IPS-15b (cell line): ENCODE measurements at regions not wholly inside any gene's neighbourhood (a gene's known extent, or its start where the extent isn't known, plus 50 kb on each side); places are given as distances from the start of the nearest gene placed in this dataset.

Source experiments
- H3K27me3 ChIP-seq: one replicate; pipeline ENCODE4 v1.6.1; 2013; ENCODE audit warnings: low read length; ENCODE audit not compliant: control insufficient read depth, insufficient read depth
- H3K36me3 ChIP-seq: one replicate; pipeline ENCODE4 v1.6.1; 2013; ENCODE audit warnings: low read length; ENCODE audit not compliant: control insufficient read depth, insufficient read depth
- H3K4me1 ChIP-seq: one replicate; pipeline ENCODE4 v1.6.1; 2013; ENCODE audit warnings: mild to moderate bottlenecking, low read length; ENCODE audit not compliant: control insufficient read depth, insufficient read depth
- H3K4me3 ChIP-seq: one replicate; pipeline ENCODE4 v1.5.1; 2013; ENCODE audit warnings: low read depth, low read length
- H3K9ac ChIP-seq: one replicate; pipeline ENCODE4 v1.6.1; 2013; ENCODE audit warnings: low read depth, mild to moderate bottlenecking, low read length
- H3K9me3 ChIP-seq: one replicate; pipeline ENCODE4 v1.6.1; 2013; ENCODE audit warnings: mild to moderate bottlenecking, low read length; ENCODE audit not compliant: control insufficient read depth, insufficient read depth

- Histone ChIP-seq H3K4me1 (no peaks in the 10 kb centered on the region), H3K4me3 (no peak overlapping the region), H3K36me3 (no peaks in the 10 kb centered on the region), H3K27me3 (no peaks in the 10 kb centered on the region), H3K9me3 (peaks cover 7% of the 10 kb centered on the region), H3K9ac (no peak overlapping the region)
Observed at GRCh38 chr5:91691592-91691991, 308.5 kb upstream of the ARRDC3 start.

GRCh38 chr5:91690921-91691320, 307.8 kb upstream of the ARRDC3 start:
- Histone ChIP-seq H3K4me3 (no peak overlapping the region), H3K9me3 (peaks cover 7% of the 10 kb centered on the region), H3K4me1 (no peaks in the 10 kb centered on the region), H3K9ac (no peak overlapping the region), H3K27me3 (no peaks in the 10 kb centered on the region), H3K36me3 (no peaks in the 10 kb centered on the region)

DNA sequence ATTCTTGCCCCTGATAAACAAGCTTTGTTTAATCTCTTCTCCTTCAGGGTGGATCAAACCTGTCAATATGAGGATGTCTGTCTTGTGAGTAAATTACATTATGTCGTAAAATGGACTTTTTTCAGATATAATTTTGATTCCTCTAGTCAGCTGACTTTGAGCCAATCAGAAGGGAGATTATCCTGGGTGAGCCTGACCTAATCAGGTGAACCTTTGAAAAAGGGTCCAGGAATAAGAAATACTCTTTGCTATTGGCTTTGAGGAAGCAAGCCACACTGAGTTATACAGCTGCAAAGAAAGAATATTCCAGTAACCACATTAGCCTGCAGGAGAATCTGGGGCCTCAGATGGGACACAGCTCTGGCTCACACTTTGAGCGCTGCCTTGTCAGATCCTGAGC, 304.3 kb upstream of the ARRDC3 start:
- Histone ChIP-seq H3K9ac (no peak overlapping the region), H3K4me1 (no peaks in the 10 kb centered on the region), H3K36me3 (no peaks in the 10 kb centered on the region), H3K9me3 (peaks cover 4% of the 10 kb centered on the region), H3K27me3 (no peaks in the 10 kb centered on the region), H3K4me3 (no peak overlapping the region)

DNA sequence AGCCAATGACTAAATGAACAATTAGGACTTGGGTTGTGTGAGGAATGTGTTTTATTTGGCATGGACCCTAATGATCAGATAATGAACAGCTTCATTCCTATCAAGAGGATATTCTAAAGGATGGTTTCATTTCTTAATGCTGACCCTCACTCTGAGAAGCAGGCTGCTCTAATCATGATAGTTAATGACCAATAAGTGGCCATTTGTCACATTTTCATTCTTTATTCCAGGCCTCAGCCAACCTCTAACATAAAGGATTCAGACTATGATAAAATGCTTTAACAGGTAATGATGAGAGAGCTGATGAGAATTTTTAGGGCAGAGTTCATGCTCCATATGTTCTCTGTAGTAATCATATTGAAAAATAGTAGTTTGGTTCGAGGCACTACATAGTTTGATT, 301.5 kb upstream of the ARRDC3 start:
- H3K27me3 ChIP-seq = no peaks in the 10 kb centered on the region
- no peak overlapping the region for H3K4me3 ChIP-seq
- no peaks in the 10 kb centered on the region for H3K4me1 ChIP-seq
- H3K36me3 ChIP-seq = no peaks in the 10 kb centered on the region
- H3K9ac ChIP-seq = no peak overlapping the region
- H3K9me3 ChIP-seq = no peaks in the 10 kb centered on the region

GRCh38 chr5:91670563-91670962, 287.4 kb upstream of the ARRDC3 start:
- no peaks in the 10 kb centered on the region for H3K9me3 ChIP-seq
- H3K9ac ChIP-seq = no peak overlapping the region
- H3K36me3 ChIP-seq = no peaks in the 10 kb centered on the region
- no peak overlapping the region for H3K4me3 ChIP-seq
- H3K27me3 ChIP-seq = no peaks in the 10 kb centered on the region
- H3K4me1 ChIP-seq = peaks cover 5% of the 10 kb centered on the region

DNA sequence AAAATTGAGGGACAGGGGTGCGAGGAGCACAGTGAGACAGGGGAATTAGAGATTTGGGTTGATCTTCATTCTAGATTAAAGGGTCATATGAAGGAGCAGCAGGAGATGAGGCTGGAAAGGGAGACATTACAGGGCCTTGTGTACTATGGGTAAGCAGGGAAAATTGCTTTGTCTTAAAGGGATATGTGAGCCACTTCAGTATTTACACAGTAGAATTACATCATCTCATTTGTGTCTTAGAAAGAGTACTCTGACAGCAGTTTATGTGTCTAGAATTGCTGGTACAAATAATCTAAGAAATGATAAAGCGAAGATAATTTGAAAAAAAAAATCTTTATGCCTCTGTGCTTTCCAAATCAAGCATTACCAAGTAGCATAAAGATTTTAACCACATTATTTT, 287.0 kb upstream of the ARRDC3 start:
- H3K4me3 ChIP-seq = no peak overlapping the region

DNA sequence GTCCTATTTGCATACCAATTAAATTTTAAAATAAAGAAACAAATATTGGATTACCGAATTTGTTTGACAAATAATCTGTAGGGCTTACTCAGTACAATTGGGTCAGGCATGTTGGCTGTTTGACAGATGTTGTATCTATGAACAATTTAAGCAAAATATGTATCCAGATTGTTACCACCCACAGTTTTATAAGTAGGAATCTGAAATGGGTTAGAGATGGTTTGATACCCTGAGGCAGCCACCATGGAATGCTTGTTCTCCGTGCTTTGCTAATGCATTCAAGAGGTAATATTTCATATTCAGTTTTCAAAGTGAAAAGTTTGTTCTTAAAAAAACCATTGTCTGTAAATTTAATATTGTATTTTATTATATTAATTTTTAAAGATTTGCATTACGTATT, 285.1 kb upstream of the ARRDC3 start:
- Histone ChIP-seq H3K9ac (no peak overlapping the region), H3K27me3 (no peaks in the 10 kb centered on the region), H3K4me1 (peaks cover 5% of the 10 kb centered on the region), H3K36me3 (no peaks in the 10 kb centered on the region), H3K4me3 (no peak overlapping the region), H3K9me3 (no peaks in the 10 kb centered on the region)

More for the DNA sequence above, 287.0 kb upstream of the ARRDC3 start:
- H3K27me3 ChIP-seq = no peaks in the 10 kb centered on the region
- no peaks in the 10 kb centered on the region for H3K9me3 ChIP-seq
- peaks cover 5% of the 10 kb centered on the region for H3K4me1 ChIP-seq
- no peak overlapping the region for H3K9ac ChIP-seq
- H3K36me3 ChIP-seq = no peaks in the 10 kb centered on the region

DNA sequence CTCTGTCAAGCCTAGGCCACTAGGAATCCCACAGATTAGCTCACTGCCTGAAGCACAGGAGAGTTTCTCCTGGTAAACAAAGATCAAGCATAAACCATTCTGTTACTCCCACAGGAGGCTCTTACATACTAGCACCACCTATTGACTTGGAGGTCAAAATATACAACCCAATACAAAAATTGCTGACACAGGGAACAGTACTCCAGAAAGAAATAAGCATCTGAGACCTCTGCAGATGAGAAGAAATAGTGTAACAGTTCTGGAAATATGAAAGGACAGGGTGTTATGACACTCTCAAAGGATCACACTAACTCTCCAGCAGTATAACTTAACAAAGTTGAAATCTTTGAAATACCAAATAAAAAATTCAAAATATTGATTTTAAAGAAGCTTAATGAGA, 269.6 kb upstream of the ARRDC3 start:
- Histone ChIP-seq H3K4me1 (no peaks in the 10 kb centered on the region), H3K4me3 (no peak overlapping the region), H3K27me3 (no peaks in the 10 kb centered on the region), H3K9me3 (no peaks in the 10 kb centered on the region), H3K9ac (no peak overlapping the region), H3K36me3 (no peaks in the 10 kb centered on the region)

DNA sequence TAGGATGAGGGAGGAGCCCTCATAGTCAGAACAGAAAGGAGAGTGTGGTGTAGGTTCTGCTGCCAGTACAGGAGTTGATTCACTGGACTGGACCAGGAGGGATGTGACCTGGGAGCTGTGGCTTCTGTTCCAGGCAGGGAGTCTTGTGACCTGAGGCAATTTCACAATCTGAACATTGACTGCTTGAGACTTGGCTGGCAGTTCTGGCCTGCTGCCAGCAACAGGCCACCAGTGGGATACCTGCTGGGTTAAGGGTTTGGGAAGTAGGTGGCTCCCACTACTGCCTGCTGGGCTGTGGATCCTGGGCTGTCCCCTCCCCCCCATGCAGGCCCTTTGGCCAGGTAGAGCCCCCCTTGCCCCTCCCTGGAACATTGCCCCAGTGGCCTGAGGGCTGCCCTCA, 268.6 kb upstream of the ARRDC3 start:
- Histone ChIP-seq H3K4me3 (no peak overlapping the region), H3K36me3 (no peaks in the 10 kb centered on the region), H3K27me3 (no peaks in the 10 kb centered on the region), H3K9me3 (no peaks in the 10 kb centered on the region), H3K4me1 (no peaks in the 10 kb centered on the region), H3K9ac (no peak overlapping the region)

- Histone ChIP-seq H3K36me3 (no peaks in the 10 kb centered on the region), H3K9ac (no peak overlapping the region), H3K27me3 (no peaks in the 10 kb centered on the region), H3K4me1 (peaks cover 4% of the 10 kb centered on the region), H3K4me3 (no peak overlapping the region), H3K9me3 (no peaks in the 10 kb centered on the region)
Observed at GRCh38 chr5:91645347-91645746, 262.2 kb upstream of the ARRDC3 start.

GRCh38 chr5:91643797-91644196, 260.7 kb upstream of the ARRDC3 start:
- Histone ChIP-seq H3K36me3 (no peaks in the 10 kb centered on the region), H3K27me3 (no peaks in the 10 kb centered on the region), H3K9ac (no peak overlapping the region), H3K4me1 (peaks cover 6% of the 10 kb centered on the region), H3K4me3 (no peak overlapping the region), H3K9me3 (no peaks in the 10 kb centered on the region)

- Histone ChIP-seq H3K9me3 (no peaks in the 10 kb centered on the region), H3K27me3 (no peaks in the 10 kb centered on the region), H3K4me1 (peaks cover 6% of the 10 kb centered on the region), H3K4me3 (no peak overlapping the region), H3K9ac (no peak overlapping the region), H3K36me3 (no peaks in the 10 kb centered on the region)
Observed at GRCh38 chr5:91642581-91642980, 259.5 kb upstream of the ARRDC3 start.
